Omental fat pad (tissue), 3 donors: ENCODE measurements at regions not wholly inside any gene's neighbourhood (a gene's known extent, or its start where the extent isn't known, plus 50 kb on each side); places are given as distances from the start of the nearest gene placed in this dataset.

Source experiments
- ATAC-seq: fragments of 150-250 bp; one replicate; pipeline ENCODE4 v1.9.1; 2016; ENCODE audit warnings: mild to moderate bottlenecking, moderate library complexity; ENCODE audit not compliant: low FRiP score
- DNase-seq: peaks from one replicate; pipeline ENCODE4 v3.0.0-alpha.2; 2019; ENCODE audit warnings: low spot score
- CTCF ChIP-seq, 3 donors: fragments of 450-650 bp; IDR thresholded peaks; one replicate each; pipeline ENCODE4 v1.5.1; 2016 to 2017; ENCODE audit warnings: antibody characterized with exemption in 3 of 3, mild to moderate bottlenecking in 3 of 3, moderate library complexity in 2 of 3

GRCh38 chr7:12898620-12899019, 211.2 kb downstream of the ARL4A start:
- ATAC-seq (no peak), DNase-seq (no peak)
- TF ChIP-seq CTCF (IDR thresholded peaks at IDR 0.05) = no peak

- no peak for TF ChIP-seq CTCF (IDR thresholded peaks at IDR 0.05)
- ATAC-seq (no peak), DNase-seq (no peak)
Observed at GRCh38 chr7:12905671-12906070, 218.2 kb downstream of the ARL4A start.

- DNase-seq = no peak
- TF ChIP-seq CTCF (IDR thresholded peaks at IDR 0.05) = no peak
- no peak for ATAC-seq
Observed at GRCh38 chr7:12907774-12908173, 220.3 kb downstream of the ARL4A start.

GRCh38 chr7:12909483-12909882, 222.1 kb downstream of the ARL4A start:
- ATAC-seq = no peak

GRCh38 chr7:12911053-12911452, 223.6 kb downstream of the ARL4A start:
- DNase-seq = no peak
- TF ChIP-seq CTCF (IDR thresholded peaks at IDR 0.05) = no peak
- ATAC-seq = no peak

More at GRCh38 chr7:12909483-12909882, 222.1 kb downstream of the ARL4A start:
- DNase-seq = no peak
- no peak for TF ChIP-seq CTCF (IDR thresholded peaks at IDR 0.05)

- TF ChIP-seq CTCF (IDR thresholded peaks at IDR 0.05) = no peak
- DNase-seq (no peak), ATAC-seq (no peak)
Observed at GRCh38 chr7:12913002-12913401, 225.6 kb downstream of the ARL4A start.

GRCh38 chr7:12917801-12918200, 230.4 kb downstream of the ARL4A start:
- no peak for TF ChIP-seq CTCF (IDR thresholded peaks at IDR 0.05)
- ATAC-seq (no peak), DNase-seq (no peak)
